Neural cell (in vitro differentiated cells): ENCODE measurements at regions not wholly inside any gene's neighbourhood (a gene's known extent, or its start where the extent isn't known, plus 50 kb on each side); places are given as distances from the start of the nearest gene placed in this dataset.

ENCODE experiments used
- H2AFZ ChIP-seq: fragments of 200-600, 300-800 bp; sonication (generic), shearing (Covaris generic); 2 replicates; pipeline ENCODE4 v1.6.0; 2014; ENCODE audit warnings: low read depth, mild to moderate bottlenecking, antibody characterized with exemption, low read length, moderate library complexity
- H3F3A ChIP-seq: fragments of 200-600 bp; shearing (Covaris generic); 2 replicates; pipeline ENCODE4 v1.6.1; 2016; ENCODE audit warnings: mild to moderate bottlenecking, moderate library complexity, mixed read lengths, antibody characterized with exemption, low read length; ENCODE audit not compliant: insufficient read depth, poor library complexity, severe bottlenecking
- H3K27ac ChIP-seq: fragments of 200-600, 300-800 bp; sonication (generic), shearing (Covaris generic); 2 replicates; pipeline ENCODE4 v1.5.1; 2014; ENCODE audit warnings: mild to moderate bottlenecking, low read length, moderate library complexity
- H3K27me3 ChIP-seq: fragments of 300-800, 200-600 bp; sonication (generic), shearing (Covaris generic); 2 replicates; pipeline ENCODE4 v1.6.0; 2014; ENCODE audit warnings: mild to moderate bottlenecking, low read depth, low read length, moderate library complexity; ENCODE audit not compliant: insufficient read depth
- H3K36me3 ChIP-seq: fragments of 300-800, 200-600 bp; sonication (generic), shearing (Covaris generic); 2 replicates; pipeline ENCODE4 v1.5.1; 2014; ENCODE audit warnings: mild to moderate bottlenecking, antibody characterized with exemption, low read length, moderate library complexity; ENCODE audit not compliant: insufficient read depth
- H3K4me2 ChIP-seq: fragments of 300-800, 200-600 bp; sonication (generic), shearing (Covaris generic); 2 replicates; pipeline ENCODE4 v1.6.0; 2014; ENCODE audit warnings: mild to moderate bottlenecking, low read length
- H3K4me3 ChIP-seq: fragments of 300-800, 200-600 bp; sonication (generic), shearing (Covaris generic); 2 replicates; pipeline ENCODE4 v1.5.1; 2014; ENCODE audit warnings: mild to moderate bottlenecking, low read length, moderate library complexity
- H3K79me2 ChIP-seq: fragments of 200-600 bp; shearing (Covaris generic); replicated peaks from 2 replicates; pipeline ENCODE4 v1.6.0; 2014; ENCODE audit warnings: mild to moderate bottlenecking, low read length, moderate library complexity; ENCODE audit not compliant: insufficient read depth
- H3K9ac ChIP-seq: fragments of 300-800, 200-600 bp; sonication (generic), shearing (Covaris generic); 2 replicates; pipeline ENCODE4 v1.6.1; 2016; ENCODE audit warnings: mild to moderate bottlenecking, low read length, mixed read lengths
- H3K9me2 ChIP-seq: fragments of 200-600 bp; shearing (Covaris generic); 2 replicates; pipeline ENCODE4 v1.6.1; 2016; ENCODE audit warnings: mild to moderate bottlenecking, low read length, mixed read lengths; ENCODE audit not compliant: insufficient read depth
- H3K9me3 ChIP-seq: fragments of 200-600, 300-800 bp; sonication (generic), shearing (Covaris generic); 2 replicates; pipeline ENCODE4 v1.6.1; 2016; ENCODE audit warnings: mild to moderate bottlenecking, mixed run types, low read length, moderate library complexity, mixed read lengths
- H4K20me1 ChIP-seq: fragments of 200-600 bp; shearing (Covaris generic); 2 replicates; pipeline ENCODE4 v1.6.1; 2016; ENCODE audit warnings: mild to moderate bottlenecking, mixed run types; ENCODE audit not compliant: insufficient read depth
- EP300 ChIP-seq: fragments of 450-650 bp; conservative IDR thresholded peaks from 2 replicates; pipeline ENCODE4 v1.6.1; 2014; ENCODE audit warnings: antibody characterized with exemption, mild to moderate bottlenecking, moderate library complexity; ENCODE audit not compliant: poor library complexity, severe bottlenecking
- EZH2 ChIP-seq: fragments of 200-600, 300-800 bp; shearing (Covaris generic), sonication (generic); IDR thresholded peaks from 2 replicates; pipeline ENCODE4 v1.6.1; 2014; ENCODE audit warnings: antibody characterized with exemption, low read length, borderline replicate concordance, mild to moderate bottlenecking; ENCODE audit not compliant: insufficient read depth, poor library complexity, severe bottlenecking
- MXI1 ChIP-seq: fragments of 450-650 bp; conservative IDR thresholded peaks from 2 replicates; pipeline ENCODE4 v1.6.1; 2014; ENCODE audit warnings: antibody characterized with exemption, mild to moderate bottlenecking; ENCODE audit not compliant: poor library complexity, severe bottlenecking
- POLR2AphosphoS5 ChIP-seq: IDR thresholded peaks from 2 replicates; pipeline ENCODE4 v1.6.1; 2012
- RAD21 ChIP-seq: fragments of 450-650 bp; conservative IDR thresholded peaks from 2 replicates; pipeline ENCODE4 v1.6.1; 2014; ENCODE audit warnings: antibody characterized with exemption, mild to moderate bottlenecking, moderate library complexity
- SMC3 ChIP-seq: fragments of 450-650 bp; conservative IDR thresholded peaks from 2 replicates; pipeline ENCODE4 v1.6.1; 2014; ENCODE audit warnings: antibody characterized with exemption, mild to moderate bottlenecking, moderate library complexity; ENCODE audit not compliant: poor library complexity
- TAF1 ChIP-seq: IDR thresholded peaks from 2 replicates; pipeline ENCODE4 v1.6.1; 2012; ENCODE audit warnings: low read depth
- TF ChIP-seq, protein P1 (sequence below): IDR thresholded peaks from 2 replicates; pipeline ENCODE4 v1.6.1; 2012; ENCODE audit warnings: borderline replicate concordance
- TF ChIP-seq, protein P2 (sequence below): fragments of 450-650 bp; IDR thresholded peaks from 2 replicates; pipeline ENCODE4 v1.5.1; 2014; ENCODE audit warnings: antibody characterized with exemption, mild to moderate bottlenecking, moderate library complexity; ENCODE audit not compliant: poor library complexity, severe bottlenecking

DNA sequence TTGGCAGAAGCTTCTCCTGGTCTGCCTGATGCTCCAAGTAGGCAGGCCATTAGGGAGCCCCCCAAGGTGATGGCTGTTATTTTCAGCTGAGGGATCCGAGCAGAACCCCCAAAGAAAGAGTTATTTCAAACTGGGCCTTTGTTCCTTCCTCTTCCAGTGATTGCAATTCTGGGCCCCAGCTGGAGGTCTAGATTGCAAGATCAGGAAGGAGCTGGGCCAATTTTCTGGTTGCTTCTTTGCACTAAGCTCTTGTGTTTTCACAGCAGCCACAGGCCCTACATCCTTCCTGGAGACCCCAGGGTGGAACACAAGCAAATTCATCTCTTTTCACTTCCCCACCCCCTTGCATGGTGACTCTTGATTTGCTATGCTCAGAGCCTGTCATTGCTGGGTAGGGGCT is 215.0 kb downstream of the SEMA6A start:
- Histone ChIP-seq H3K9me3 (no peaks in the 10 kb centered on the region), H3K9ac (no peak overlapping the region), H2AFZ (no peak overlapping the region), H4K20me1 (no peaks in the 10 kb centered on the region), H3K27ac (no peak overlapping the region), H3K4me3 (no peak overlapping the region), H3K79me2 (no peaks in the 10 kb centered on the region), H3K9me2 (no peaks in the 10 kb centered on the region), H3K27me3 (peaks cover 14% of the 10 kb centered on the region), H3K4me2 (no peak overlapping the region), H3K36me3 (no peaks in the 10 kb centered on the region), H3F3A (no peaks in the 10 kb centered on the region)
- TF ChIP-seq TAF1 (no peak), RAD21 (no peak), MXI1 (no peak), EP300 (no peak), EZH2 (no peak)

DNA sequence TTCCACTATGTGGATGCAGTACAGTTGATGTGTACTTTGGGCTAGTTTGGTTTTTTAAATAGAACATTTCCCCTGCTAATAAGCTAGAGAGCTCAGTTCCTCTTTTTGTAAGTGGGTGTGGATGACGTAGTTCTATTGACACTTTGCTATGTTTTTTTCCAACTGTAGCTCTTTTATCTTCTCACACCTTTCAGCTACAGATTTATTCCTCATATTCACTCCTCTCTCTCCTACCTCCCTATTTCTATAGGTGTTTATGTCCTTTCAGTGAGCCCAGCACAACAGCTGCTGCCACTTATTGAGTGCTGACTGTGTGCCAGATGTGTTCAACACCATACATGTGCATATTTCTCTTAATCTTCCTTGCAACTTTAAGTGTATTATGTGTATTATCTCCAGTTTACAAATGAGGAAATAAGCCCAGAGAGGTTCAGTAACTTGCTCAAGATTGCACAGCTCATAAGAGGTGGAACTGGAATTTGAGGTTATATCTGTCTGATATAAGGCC is 215.7 kb downstream of the SEMA6A start:
- H4K20me1 ChIP-seq: no peaks in the 10 kb centered on the region
- no peaks in the 10 kb centered on the region for H3F3A ChIP-seq
- no peak for TF ChIP-seq TAF1
- no peak for TF ChIP-seq RAD21
- TF ChIP-seq EZH2: no peak
- TF ChIP-seq, protein P1, sequence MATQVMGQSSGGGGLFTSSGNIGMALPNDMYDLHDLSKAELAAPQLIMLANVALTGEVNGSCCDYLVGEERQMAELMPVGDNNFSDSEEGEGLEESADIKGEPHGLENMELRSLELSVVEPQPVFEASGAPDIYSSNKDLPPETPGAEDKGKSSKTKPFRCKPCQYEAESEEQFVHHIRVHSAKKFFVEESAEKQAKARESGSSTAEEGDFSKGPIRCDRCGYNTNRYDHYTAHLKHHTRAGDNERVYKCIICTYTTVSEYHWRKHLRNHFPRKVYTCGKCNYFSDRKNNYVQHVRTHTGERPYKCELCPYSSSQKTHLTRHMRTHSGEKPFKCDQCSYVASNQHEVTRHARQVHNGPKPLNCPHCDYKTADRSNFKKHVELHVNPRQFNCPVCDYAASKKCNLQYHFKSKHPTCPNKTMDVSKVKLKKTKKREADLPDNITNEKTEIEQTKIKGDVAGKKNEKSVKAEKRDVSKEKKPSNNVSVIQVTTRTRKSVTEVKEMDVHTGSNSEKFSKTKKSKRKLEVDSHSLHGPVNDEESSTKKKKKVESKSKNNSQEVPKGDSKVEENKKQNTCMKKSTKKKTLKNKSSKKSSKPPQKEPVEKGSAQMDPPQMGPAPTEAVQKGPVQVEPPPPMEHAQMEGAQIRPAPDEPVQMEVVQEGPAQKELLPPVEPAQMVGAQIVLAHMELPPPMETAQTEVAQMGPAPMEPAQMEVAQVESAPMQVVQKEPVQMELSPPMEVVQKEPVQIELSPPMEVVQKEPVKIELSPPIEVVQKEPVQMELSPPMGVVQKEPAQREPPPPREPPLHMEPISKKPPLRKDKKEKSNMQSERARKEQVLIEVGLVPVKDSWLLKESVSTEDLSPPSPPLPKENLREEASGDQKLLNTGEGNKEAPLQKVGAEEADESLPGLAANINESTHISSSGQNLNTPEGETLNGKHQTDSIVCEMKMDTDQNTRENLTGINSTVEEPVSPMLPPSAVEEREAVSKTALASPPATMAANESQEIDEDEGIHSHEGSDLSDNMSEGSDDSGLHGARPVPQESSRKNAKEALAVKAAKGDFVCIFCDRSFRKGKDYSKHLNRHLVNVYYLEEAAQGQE: no peak
- TF ChIP-seq POLR2AphosphoS5: no peak
- TF ChIP-seq, protein P2, sequence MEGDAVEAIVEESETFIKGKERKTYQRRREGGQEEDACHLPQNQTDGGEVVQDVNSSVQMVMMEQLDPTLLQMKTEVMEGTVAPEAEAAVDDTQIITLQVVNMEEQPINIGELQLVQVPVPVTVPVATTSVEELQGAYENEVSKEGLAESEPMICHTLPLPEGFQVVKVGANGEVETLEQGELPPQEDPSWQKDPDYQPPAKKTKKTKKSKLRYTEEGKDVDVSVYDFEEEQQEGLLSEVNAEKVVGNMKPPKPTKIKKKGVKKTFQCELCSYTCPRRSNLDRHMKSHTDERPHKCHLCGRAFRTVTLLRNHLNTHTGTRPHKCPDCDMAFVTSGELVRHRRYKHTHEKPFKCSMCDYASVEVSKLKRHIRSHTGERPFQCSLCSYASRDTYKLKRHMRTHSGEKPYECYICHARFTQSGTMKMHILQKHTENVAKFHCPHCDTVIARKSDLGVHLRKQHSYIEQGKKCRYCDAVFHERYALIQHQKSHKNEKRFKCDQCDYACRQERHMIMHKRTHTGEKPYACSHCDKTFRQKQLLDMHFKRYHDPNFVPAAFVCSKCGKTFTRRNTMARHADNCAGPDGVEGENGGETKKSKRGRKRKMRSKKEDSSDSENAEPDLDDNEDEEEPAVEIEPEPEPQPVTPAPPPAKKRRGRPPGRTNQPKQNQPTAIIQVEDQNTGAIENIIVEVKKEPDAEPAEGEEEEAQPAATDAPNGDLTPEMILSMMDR: no peak
- TF ChIP-seq MXI1: no peak
- TF ChIP-seq SMC3: no peak
- TF ChIP-seq EP300: no peak
- no peak overlapping the region for H2AFZ ChIP-seq
- H3K9me3 ChIP-seq: no peaks in the 10 kb centered on the region
- H3K9ac ChIP-seq: no peak overlapping the region
- no peak overlapping the region for H3K4me3 ChIP-seq
- H3K79me2 ChIP-seq: no peaks in the 10 kb centered on the region
- no peaks in the 10 kb centered on the region for H3K9me2 ChIP-seq
- no peak overlapping the region for H3K27ac ChIP-seq
- no peaks in the 10 kb centered on the region for H3K36me3 ChIP-seq
- H3K4me2 ChIP-seq: no peak overlapping the region
- H3K27me3 ChIP-seq: peaks cover 14% of the 10 kb centered on the region
